ENCODE measurements at regions not wholly inside any gene's neighbourhood (a gene's known extent, or its start where the extent isn't known, plus 50 kb on each side); places are given as distances from the start of the nearest gene placed in this dataset.
"Not testable (repeated sequence)": the region's sequence is repeated elsewhere in the genome, so short reads cannot be mapped to it uniquely, and the experiment has no call there.

GRCh38 chr10:21114683-21115082 lies 217.6 kb upstream of the NEBL start:
- no peak for DNase-seq (ENCODE audit: low spot score)
- no peak for TF ChIP-seq CTCF (IDR thresholded peaks at IDR 0.05; ENCODE audit: extremely low read depth, missing control alignments)

- no peak for TF ChIP-seq CTCF (IDR thresholded peaks at IDR 0.05; ENCODE audit: extremely low read depth, missing control alignments)
- no peak for DNase-seq (ENCODE audit: low spot score)
Measured at GRCh38 chr10:21110358-21110757, 213.2 kb upstream of the NEBL start.

- DNase-seq (ENCODE audit: low spot score), result not testable (repeated sequence)
Measured at GRCh38 chr10:21106931-21107330, 209.8 kb upstream of the NEBL start.

- not testable (repeated sequence) for DNase-seq (ENCODE audit: low spot score)
Measured at GRCh38 chr10:21105331-21105730, 208.2 kb upstream of the NEBL start.

- DNase-seq (ENCODE audit: low spot score), result no peak
- TF ChIP-seq CTCF (IDR thresholded peaks at IDR 0.05; ENCODE audit: extremely low read depth, missing control alignments), result no peak
Measured at GRCh38 chr10:21100871-21101514, 203.9 kb upstream of the NEBL start.

GRCh38 chr10:21100190-21100589 lies 203.1 kb upstream of the NEBL start:
- DNase-seq (ENCODE audit: low spot score), result no peak
- no peak for TF ChIP-seq CTCF (IDR thresholded peaks at IDR 0.05; ENCODE audit: extremely low read depth, missing control alignments)

- DNase-seq (ENCODE audit: low spot score), result no peak
- no peak for TF ChIP-seq CTCF (IDR thresholded peaks at IDR 0.05; ENCODE audit: extremely low read depth, missing control alignments)
Measured at GRCh38 chr10:21099291-21100062, 202.4 kb upstream of the NEBL start.

GRCh38 chr10:21097926-21098355 lies 200.8 kb upstream of the NEBL start:
- no peak for TF ChIP-seq CTCF (IDR thresholded peaks at IDR 0.05; ENCODE audit: extremely low read depth, missing control alignments)
- no peak for DNase-seq (ENCODE audit: low spot score)

Measured in GM20000 (cell line).